ENCODE measurements at regions not wholly inside any gene's neighbourhood (a gene's known extent, or its start where the extent isn't known, plus 50 kb on each side); places are given as distances from the start of the nearest gene placed in this dataset.
"Not testable (repeated sequence)": the region's sequence is repeated elsewhere in the genome, so short reads cannot be mapped to it uniquely, and the experiment has no call there.

GRCh38 chr11:112310848-112311247, 50.2 kb upstream of the PLET1 start:
- no peak for DNase-seq

GRCh38 chr11:112315057-112315720, 54.5 kb upstream of the PLET1 start:
- DNase-seq, result no peak

- no peak for DNase-seq
Measured at GRCh38 chr11:112315861-112316739, 55.4 kb upstream of the PLET1 start.

GRCh38 chr11:112316971-112317370, 56.3 kb upstream of the PLET1 start:
- DNase-seq, result no peak

- DNase-seq, result no peak
Measured at GRCh38 chr11:112318184-112318591, 57.5 kb upstream of the PLET1 start.

GRCh38 chr11:112318661-112319060, 58.0 kb upstream of the PLET1 start:
- no peak for DNase-seq

- DNase-seq, result no peak
Measured at GRCh38 chr11:112320668-112321067, 60.0 kb upstream of the PLET1 start.

GRCh38 chr11:112321501-112322172, 61.0 kb upstream of the PLET1 start:
- peak; percentile 2 for DNase-seq

- DNase-seq, result no peak
Measured at GRCh38 chr11:112322173-112322790, 61.6 kb upstream of the PLET1 start.

- no peak for DNase-seq
Measured at GRCh38 chr11:112334381-112334780, 73.7 kb upstream of the PLET1 start.

GRCh38 chr11:112336356-112336886, 75.8 kb upstream of the PLET1 start:
- no peak for DNase-seq

GRCh38 chr11:112339566-112339965, 78.9 kb upstream of the PLET1 start:
- DNase-seq, result no peak

- no peak for DNase-seq
Measured at GRCh38 chr11:112343368-112344039, 82.8 kb upstream of the PLET1 start.

GRCh38 chr11:112344040-112344413, 83.4 kb upstream of the PLET1 start:
- DNase-seq, result no peak

GRCh38 chr11:112345166-112345565, 84.5 kb upstream of the PLET1 start:
- DNase-seq, result no peak

- no peak for DNase-seq
Measured at GRCh38 chr11:112345706-112346105, 85.0 kb upstream of the PLET1 start.

- no peak for DNase-seq
Measured at GRCh38 chr11:112346586-112346985, 85.9 kb upstream of the PLET1 start.

- DNase-seq, result no peak
Measured at GRCh38 chr11:112348480-112349029, 87.9 kb upstream of the PLET1 start.

GRCh38 chr11:112351423-112351822, 90.8 kb upstream of the PLET1 start:
- DNase-seq, result not testable (repeated sequence)

GRCh38 chr11:112352907-112353306, 92.2 kb upstream of the PLET1 start:
- no peak for DNase-seq

GRCh38 chr11:112354364-112354763, 93.7 kb upstream of the PLET1 start:
- DNase-seq, result no peak

- no peak for DNase-seq
Measured at GRCh38 chr11:112355726-112356125, 95.1 kb upstream of the PLET1 start.
